ENCODE measurements at regions not wholly inside any gene's neighbourhood (a gene's known extent, or its start where the extent isn't known, plus 50 kb on each side); places are given as distances from the start of the nearest gene placed in this dataset.

DNA sequence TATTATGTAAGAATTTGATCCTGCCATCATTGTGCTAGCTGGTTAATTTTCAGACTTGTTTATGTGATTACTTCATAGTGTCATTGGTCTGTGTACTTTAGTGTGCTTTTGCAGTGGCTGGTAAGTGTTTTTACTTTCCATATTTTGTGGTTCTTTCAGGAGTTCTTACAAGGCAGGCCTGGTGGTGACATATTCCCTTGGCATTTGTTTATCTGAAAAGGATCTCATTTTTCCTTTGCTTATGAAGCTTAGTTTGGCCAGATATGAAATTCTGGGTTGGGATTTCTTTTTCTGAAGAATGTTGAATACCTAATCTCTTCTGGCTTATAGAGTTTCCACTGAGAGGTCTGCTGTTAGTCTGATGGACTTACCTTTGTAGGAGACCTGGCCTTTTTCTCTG, 72.8 kb upstream of the MC4R start:
- no peak for DNase-seq

GRCh38 chr18:60446821-60447220, 74.2 kb upstream of the MC4R start:
- no peak for DNase-seq

GRCh38 chr18:60448487-60449267, 76.1 kb upstream of the MC4R start:
- no peak for DNase-seq

DNA sequence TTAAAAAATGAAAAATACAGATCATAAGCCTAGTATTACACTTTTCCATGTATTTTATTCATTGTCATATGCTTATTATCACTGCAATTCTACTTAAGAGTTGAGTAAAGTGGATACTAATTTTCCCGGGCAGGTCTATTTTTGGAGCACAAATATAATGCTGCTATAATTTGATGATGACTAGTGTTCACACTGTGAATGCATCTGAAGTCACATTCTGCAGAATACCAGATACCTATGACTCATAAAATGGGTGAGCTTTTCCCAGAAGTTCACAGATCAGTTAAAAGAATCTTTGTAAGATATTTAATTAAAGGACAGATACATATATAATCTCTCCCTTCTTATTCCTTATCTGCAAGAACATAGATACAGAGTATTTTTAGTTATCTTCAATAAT, 79.8 kb upstream of the MC4R start:
- no peak for DNase-seq

GRCh38 chr18:60466677-60467076, 94.1 kb upstream of the MC4R start:
- DNase-seq: no peak

GRCh38 chr18:60469387-60470100, 97.0 kb upstream of the MC4R start:
- no peak for DNase-seq

DNA sequence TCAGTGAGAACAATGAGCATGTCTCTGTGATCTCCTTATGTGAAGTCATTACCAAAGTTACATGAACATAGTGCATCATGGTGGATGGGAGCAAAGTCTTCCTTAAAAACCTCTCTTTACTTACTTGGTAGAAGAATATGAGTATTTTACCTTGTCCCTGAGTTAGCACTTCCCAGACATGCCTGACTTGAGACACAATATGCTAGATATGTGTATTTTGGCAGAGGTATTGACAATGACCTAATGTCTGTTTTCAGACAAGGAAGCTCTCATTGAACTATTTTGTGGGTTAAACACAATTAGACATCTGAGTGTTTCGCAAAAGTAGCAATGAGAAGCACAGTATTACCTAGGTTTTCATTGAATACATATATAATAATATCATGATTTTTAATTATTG, 99.1 kb upstream of the MC4R start:
- DNase-seq: no peak

- DNase-seq: no peak
Observed at GRCh38 chr18:60485201-60485600, 112.6 kb upstream of the MC4R start.

DNA sequence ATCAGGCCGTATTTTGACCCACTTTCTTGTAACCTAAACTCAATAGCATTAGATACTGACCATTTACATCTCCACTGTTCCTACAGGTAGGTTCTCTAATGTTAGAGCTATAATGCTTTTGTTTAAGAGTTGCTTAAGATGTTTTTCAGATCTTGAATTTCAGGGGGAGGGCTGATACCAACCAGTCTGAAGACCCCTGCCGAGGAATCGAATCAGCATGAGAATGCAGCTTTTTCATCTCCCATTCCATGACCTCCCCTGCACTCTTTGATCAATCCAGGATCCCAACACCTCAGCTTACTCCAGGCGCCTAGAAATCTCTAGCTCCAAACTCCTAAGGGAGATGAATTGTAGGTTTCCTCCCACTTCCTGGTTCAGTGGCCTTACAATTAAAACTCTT, 120.5 kb upstream of the MC4R start:
- no peak for DNase-seq

GRCh38 chr18:60499675-60500074, 127.1 kb upstream of the MC4R start:
- no peak for DNase-seq

GRCh38 chr18:60500960-60501359, 128.4 kb upstream of the MC4R start:
- no peak for DNase-seq

GRCh38 chr18:60502591-60502990, 130.0 kb upstream of the MC4R start:
- DNase-seq: no peak

DNA sequence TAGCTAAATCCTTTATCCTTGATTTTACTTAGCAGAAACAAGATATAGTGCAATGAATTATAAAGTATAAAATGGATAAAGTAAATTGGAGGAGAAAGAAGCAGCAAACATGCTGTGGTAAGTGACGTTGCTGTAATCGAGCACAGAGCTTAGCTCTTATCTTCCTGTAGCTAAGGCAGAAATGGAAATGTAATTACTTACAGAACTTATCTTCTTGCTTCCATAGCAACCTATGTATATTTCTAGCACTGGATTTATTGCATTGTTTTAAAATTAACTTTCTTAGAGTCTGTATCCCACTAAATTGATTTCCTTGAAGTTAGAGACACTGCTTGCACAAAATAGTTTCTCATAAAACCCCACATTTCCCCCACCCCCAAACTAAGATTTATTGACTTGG, 130.6 kb upstream of the MC4R start:
- no peak for DNase-seq

DNA sequence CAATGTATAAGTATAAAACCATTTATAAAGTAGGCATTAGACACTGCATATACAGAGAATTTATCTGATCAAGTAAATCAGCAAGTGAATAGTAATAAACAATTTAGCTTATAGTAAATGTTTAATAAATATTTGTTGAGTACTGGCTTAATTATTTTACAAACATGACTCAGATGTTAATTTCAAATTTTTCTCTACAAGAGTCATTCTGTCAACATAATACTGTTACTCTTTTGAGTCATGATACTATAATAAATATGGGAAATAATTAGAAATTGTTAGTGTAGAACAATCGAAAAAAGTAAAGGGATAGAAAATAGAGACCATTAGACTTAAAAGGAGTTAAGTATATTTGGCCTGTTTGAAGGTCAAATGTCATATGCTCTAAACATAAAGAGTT, 133.6 kb upstream of the MC4R start:
- DNase-seq: no peak

- DNase-seq: no peak
Observed at GRCh38 chr18:60506682-60507081, 134.1 kb upstream of the MC4R start.

GRCh38 chr18:60508108-60508507, 135.5 kb upstream of the MC4R start:
- DNase-seq: no peak

- no peak for DNase-seq
Observed at GRCh38 chr18:60534538-60534937, 162.0 kb upstream of the MC4R start.

DNA sequence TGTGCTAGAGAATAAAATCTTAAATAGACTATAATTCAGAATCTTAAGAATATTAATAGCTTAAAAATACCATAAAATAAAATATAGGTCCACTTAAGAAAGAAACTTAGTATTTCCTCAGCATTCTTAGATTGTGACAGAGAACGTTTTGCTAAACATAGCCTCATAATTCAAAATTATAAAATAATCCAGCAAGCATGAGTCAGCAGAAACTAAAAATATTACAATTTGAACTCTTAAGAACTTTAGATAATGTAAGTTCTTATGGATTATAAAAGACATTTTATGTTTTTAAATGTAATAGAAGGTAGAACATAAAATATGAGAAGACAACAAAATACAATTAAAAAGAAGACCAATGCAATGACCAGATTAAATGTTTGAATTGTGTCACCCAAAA, 164.5 kb upstream of the MC4R start:
- DNase-seq: no peak

DNA sequence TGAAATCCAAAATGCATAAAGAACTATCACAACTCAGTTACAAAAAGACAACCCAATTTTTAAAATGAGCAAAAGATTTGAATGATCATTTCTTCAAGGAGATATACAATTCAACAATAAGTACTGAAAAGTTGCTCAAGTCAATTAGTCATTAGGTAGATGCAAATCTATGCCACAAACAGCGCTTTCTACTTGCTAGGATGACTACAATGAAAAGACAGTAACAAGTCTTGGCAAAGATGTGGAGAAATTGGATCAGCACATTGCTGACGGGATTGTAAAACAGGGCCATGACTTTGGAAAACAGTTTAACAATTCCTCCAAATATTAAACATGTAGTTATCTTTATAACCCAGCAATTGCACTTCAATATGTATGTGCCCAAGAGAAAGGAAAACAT, 166.3 kb upstream of the MC4R start:
- DNase-seq: no peak

DNA sequence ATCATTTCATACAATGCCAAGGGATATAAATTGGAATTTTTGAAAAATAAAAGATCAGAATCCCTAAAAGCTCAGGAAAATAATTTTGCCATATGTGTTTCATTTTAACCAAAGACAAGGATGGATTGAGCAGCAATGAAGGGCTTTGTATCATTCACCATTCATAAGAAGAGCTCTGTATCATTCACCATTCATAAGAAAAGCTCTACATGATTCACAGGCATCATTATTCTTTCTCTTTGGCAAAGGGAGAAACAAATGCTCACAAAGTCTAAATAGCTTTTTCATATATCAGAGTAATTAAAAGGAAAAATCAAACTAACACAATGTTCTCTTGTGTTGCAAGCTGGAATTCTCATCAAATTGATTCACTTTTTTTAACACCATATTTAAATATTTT, 169.1 kb upstream of the MC4R start:
- no peak for DNase-seq

GRCh38 chr18:60543646-60544045, 171.1 kb upstream of the MC4R start:
- no peak for DNase-seq

GRCh38 chr18:60549338-60549960, 176.9 kb upstream of the MC4R start:
- peak; percentile 53 for DNase-seq

- DNase-seq: no peak
Observed at GRCh38 chr18:60552948-60553347, 180.4 kb upstream of the MC4R start.

Measured in renal pelvis (tissue), 1 donor.